ENCODE measurements at regions not wholly inside any gene's neighbourhood (a gene's known extent, or its start where the extent isn't known, plus 50 kb on each side); places are given as distances from the start of the nearest gene placed in this dataset.

GRCh38 chr7:131664570-131664969 is 108.1 kb upstream of the PODXL start:
- TF ChIP-seq POLR2AphosphoS5 (IDR thresholded peaks at IDR 0.05; ENCODE audit: low read depth, low read length) (no peak), POLR2A (IDR thresholded peaks at IDR 0.05; ENCODE audit: low read depth, low read length) (no peak), TAF1 (IDR thresholded peaks at IDR 0.05; ENCODE audit: low read depth, low read length) (no peak), POU2F2 (IDR thresholded peaks at IDR 0.05; ENCODE audit: low read depth, low read length) (no peak), SPI1 (IDR thresholded peaks at IDR 0.05; ENCODE audit: low read depth, low read length) (no peak)
